GM12878 (cell line): ENCODE measurements at regions not wholly inside any gene's neighbourhood (a gene's known extent, or its start where the extent isn't known, plus 50 kb on each side); places are given as distances from the start of the nearest gene placed in this dataset.

Experiments used
- ATAC-seq: fragments of 200-7000 bp; cut with Tn5 transposase; 3 replicates; pipeline ENCODE4 v1.9.1; 2020; ENCODE audit warnings: mild to moderate bottlenecking, moderate library complexity
- BruUV-seq: library from RNA; stranded (reverse); fragments of 400-500 nt; replicated peaks from 2 replicates; lab custom pipeline; 2021; lab: Mats Ljungman, UMichigan
- CTCF ChIA-PET: fragments of 300-600 bp; sonication (Branson Sonifier 250); formaldehyde crosslinking; extraction: SDS; loops from one replicate; lab custom pipeline; 2021; ENCODE audit warnings: inconsistent platforms; lab: Yijun Ruan, JAX
- POLR2A ChIA-PET: fragments of 350-600 bp; formaldehyde crosslinking; extraction: SDS; loops from one replicate; lab custom pipeline; 2021; ENCODE audit warnings: inconsistent platforms; lab: Charles Lee
- RAD21 ChIA-PET: fragments of 300-600 bp; sonication (Branson Sonifier 250); formaldehyde crosslinking; loops from one replicate; lab custom pipeline; 2023; ENCODE audit warnings: antibody characterized with exemption; ENCODE audit not compliant: unreplicated experiment; lab: Charles Lee
- SMC1A ChIA-PET: fragments of 300-600 bp; sonication (Branson Sonifier 250); formaldehyde crosslinking; loops from one replicate; lab custom pipeline; 2023; ENCODE audit not compliant: unreplicated experiment, uncharacterized antibody; lab: Charles Lee
- DNase-seq: peaks from one replicate; pipeline ENCODE4 v3.0.0-alpha.2; 2011; ENCODE audit warnings: low read depth, low spot score
- FAIRE-seq: peaks from 3 replicates; lab custom pipeline; 2011; peaks lifted over from hg19 to GRCh38; lab: Jason Lieb, UNC
- H2AFZ ChIP-seq: 2 replicates; pipeline ENCODE4 v1.6.0; 2011; ENCODE audit warnings: low read depth, low read length, control low read depth; ENCODE audit not compliant: control insufficient read depth
- H3K27ac ChIP-seq: 2 replicates; pipeline ENCODE4 v1.5.1; 2011; ENCODE audit warnings: control low read depth; ENCODE audit not compliant: control insufficient read depth, insufficient read depth
- H3K27me3 ChIP-seq, 2 experiments: replicated peaks in 1 of 2; 2 replicates each; pipeline versions ENCODE4 v1.6.0 to v1.6.1; 2011; ENCODE audit warnings: low read length in 1 of 2; ENCODE audit not compliant: control insufficient read depth in 2 of 2, insufficient read depth in 2 of 2
- H3K36me3 ChIP-seq, 2 experiments: 2 replicates each; pipeline ENCODE4 v1.5.1; 2011; ENCODE audit warnings: low read length in 1 of 2; ENCODE audit not compliant: control insufficient read depth in 2 of 2, insufficient read depth in 2 of 2
- H3K4me1 ChIP-seq: 2 replicates; pipeline ENCODE4 v1.6.1; 2011; ENCODE audit warnings: mild to moderate bottlenecking, low read length, moderate library complexity, mixed read lengths; ENCODE audit not compliant: control insufficient read depth, insufficient read depth
- H3K4me2 ChIP-seq: 2 replicates; pipeline ENCODE4 v1.6.0; 2011; ENCODE audit warnings: control low read depth; ENCODE audit not compliant: control insufficient read depth, insufficient read depth
- H3K4me3 ChIP-seq: fragments of 200-600 bp; sonication (generic); 2 replicates; pipeline ENCODE4 v1.5.1; 2016
- H3K79me2 ChIP-seq: 2 replicates; pipeline ENCODE4 v1.6.0; 2011; ENCODE audit warnings: low read length; ENCODE audit not compliant: control insufficient read depth, insufficient read depth
- H3K9ac ChIP-seq: 2 replicates; pipeline ENCODE4 v1.8.0; 2011; ENCODE audit warnings: low read length, control low read depth, mixed read lengths; ENCODE audit not compliant: control insufficient read depth, insufficient read depth
- H3K9me3 ChIP-seq: replicated peaks from 3 replicates; pipeline ENCODE4 v1.5.1; 2011; ENCODE audit warnings: mild to moderate bottlenecking, low read length; ENCODE audit not compliant: control insufficient read depth, insufficient read depth
- H4K20me1 ChIP-seq: 2 replicates; pipeline ENCODE4 v1.6.0; 2011; ENCODE audit not compliant: control insufficient read depth, insufficient read depth
- ASH2L ChIP-seq: fragments of 300-600, 200-600 bp; sonication (generic); IDR thresholded peaks from 2 replicates; pipeline ENCODE4 v1.6.1; 2017; ENCODE audit warnings: low read depth, mild to moderate bottlenecking, borderline replicate concordance
- ATF2 ChIP-seq: IDR thresholded peaks from 2 replicates; pipeline ENCODE4 v1.6.1; 2012; ENCODE audit warnings: low read length, inconsistent platforms
- BRCA1 ChIP-seq: IDR thresholded peaks from 2 replicates; pipeline ENCODE4 v1.6.1; 2011; ENCODE audit warnings: low read depth, low read length, improper control_type of control experiment
- DPF2 ChIP-seq: fragments of 450-650 bp; IDR thresholded peaks from 2 replicates; pipeline ENCODE4 v1.6.1; 2017; ENCODE audit warnings: mild to moderate bottlenecking
- E2F4 ChIP-seq: IDR thresholded peaks from 2 replicates; pipeline ENCODE4 v1.6.1; 2012; ENCODE audit warnings: low read depth, low read length, improper control_type of control experiment
- ELK1 ChIP-seq: IDR thresholded peaks from 2 replicates; pipeline ENCODE4 v1.6.1; 2012; ENCODE audit warnings: low read depth, low read length, improper control_type of control experiment
- ESRRA ChIP-seq: IDR thresholded peaks from 2 replicates; pipeline ENCODE4 v1.6.1; 2012; ENCODE audit warnings: mild to moderate bottlenecking, low read length, improper control_type of control experiment
- IKZF1 ChIP-seq: fragments of 450-650 bp; conservative IDR thresholded peaks from 2 replicates; pipeline ENCODE4 v1.6.1; 2017; ENCODE audit warnings: antibody characterized with exemption, mild to moderate bottlenecking
- IRF4 ChIP-seq: IDR thresholded peaks from 2 replicates; pipeline ENCODE4 v1.6.1; 2011; ENCODE audit warnings: low read depth, low read length
- MAX ChIP-seq: IDR thresholded peaks from 2 replicates; pipeline ENCODE4 v1.6.1; 2012; ENCODE audit warnings: low read depth, low read length, improper control_type of control experiment
- POLR2AphosphoS2 ChIP-seq: IDR thresholded peaks from 2 replicates; pipeline ENCODE4 v1.6.1; 2011; ENCODE audit warnings: low read depth, mild to moderate bottlenecking, low read length, improper control_type of control experiment, moderate library complexity
- RCOR1 ChIP-seq: conservative IDR thresholded peaks from 2 replicates; pipeline ENCODE4 v1.6.1; 2012; ENCODE audit warnings: low read depth, low read length, improper control_type of control experiment
- SIX5 ChIP-seq: IDR thresholded peaks from 2 replicates; pipeline ENCODE4 v1.6.1; 2011; ENCODE audit warnings: mild to moderate bottlenecking, low read depth, low read length, moderate library complexity; ENCODE audit not compliant: severe bottlenecking
- SMAD1 ChIP-seq: fragments of 450-650 bp; IDR thresholded peaks from 2 replicates; pipeline ENCODE4 v1.6.1; 2018; ENCODE audit warnings: mild to moderate bottlenecking, low read depth; ENCODE audit not compliant: partially characterized antibody
- SP1 ChIP-seq: IDR thresholded peaks from one replicate; pipeline ENCODE4 v1.6.1; 2011; ENCODE audit warnings: low read depth, low read length
- TAF1 ChIP-seq: IDR thresholded peaks from 2 replicates; pipeline ENCODE4 v1.6.1; 2011; ENCODE audit warnings: mild to moderate bottlenecking, low read depth, low read length, borderline replicate concordance
- TARDBP ChIP-seq: IDR thresholded peaks from 2 replicates; pipeline ENCODE4 v1.6.1; 2016; ENCODE audit warnings: borderline replicate concordance
- ZBTB40 ChIP-seq: fragments of 450-650 bp; IDR thresholded peaks from 2 replicates; pipeline ENCODE4 v1.6.1; 2016; ENCODE audit warnings: mild to moderate bottlenecking, moderate library complexity, borderline replicate concordance
- ZNF24 ChIP-seq: fragments of 450-650 bp; IDR thresholded peaks from 2 replicates; pipeline ENCODE4 v1.6.1; 2017; ENCODE audit warnings: antibody characterized with exemption, mild to moderate bottlenecking
- ZZZ3 ChIP-seq: IDR thresholded peaks from 2 replicates; pipeline ENCODE4 v1.6.1; 2011; ENCODE audit warnings: low read depth; ENCODE audit not compliant: control insufficient read depth, insufficient read length
- WGBS: methylation state at CpG from one replicate; pipeline ENCODE4 v1.1.6; 2016; ENCODE audit warnings: low lambda C conversion rate; ENCODE audit not compliant: insufficient replicate concordance, insufficient coverage; ENCODE audit errors: missing lambda C conversion rate; 5-methylcytosine and 5-hydroxymethylcytosine counted together
- in situ Hi-C: fragments of 300-500 bp; cut with MboI; formaldehyde crosslinking; loops from 9 replicates; pipeline ENCODE4 v1.14.3; 2018; ENCODE audit warnings: mixed read lengths
- intact Hi-C: fragments of 100-400 bp; cut with micrococcal nuclease; formaldehyde crosslinking; loops from one replicate; pipeline ENCODE4 v1.14.2; 2022; ENCODE audit not compliant: unreplicated experiment

- WGBS: 34% methylated on average over 3 of the region's 3 CpGs
- no peak for TF ChIP-seq RCOR1
- TF ChIP-seq MAX: no peak
- no peak for TF ChIP-seq TAF1
- TF ChIP-seq ZBTB40: no peak
- no peak for TF ChIP-seq E2F4
- TF ChIP-seq IKZF1: no peak
- no peak for TF ChIP-seq ELK1
- no peak for TF ChIP-seq ZZZ3
- no peak for TF ChIP-seq POLR2AphosphoS2
- no peak for TF ChIP-seq SIX5
- TF ChIP-seq ZNF24: no peak
- no peak for TF ChIP-seq SP1
- no peak for TF ChIP-seq DPF2
- TF ChIP-seq ASH2L: no peak
- no peak for TF ChIP-seq BRCA1
- no peak for TF ChIP-seq IRF4
- TF ChIP-seq SMAD1: no peak
- TF ChIP-seq TARDBP: no peak
- TF ChIP-seq ATF2: no peak
- no peak for TF ChIP-seq ESRRA
- Histone ChIP-seq H3K9ac (no peak overlapping the region), H3K4me2 (no peak overlapping the region), H3K27ac (no peak overlapping the region), H3K4me3 (no peak overlapping the region), H3K4me1 (no peaks in the 10 kb centered on the region), H3K79me2 (no peaks in the 10 kb centered on the region), H3K27me3 (no peaks in the 10 kb centered on the region), H3K36me3 (no peaks in the 10 kb centered on the region), H3K9me3 (no peaks in the 10 kb centered on the region), H4K20me1 (no peaks in the 10 kb centered on the region), H2AFZ (no peak overlapping the region)
- no peak for DNase-seq
- ATAC-seq: no peak
- no peak for FAIRE-seq
- CTCF ChIA-PET: no interaction called here
- no TSS peak for BruUV-seq
- SMC1A ChIA-PET: no interaction called here
- intact Hi-C loops: no loop called here
- RAD21 ChIA-PET: no interaction called here
- POLR2A ChIA-PET: interaction anchor here (0.6 kb wide), 1 partner anchor 52 kb away, joined by 4 read pairs; no protein-coding TSS in a partner anchor
- in situ Hi-C loops: no loop called here
Observed at GRCh38 chr17:62187681-62188080, 122.6 kb upstream of the MED13 start.
